AG04449 (cell line): ENCODE measurements at regions not wholly inside any gene's neighbourhood (a gene's known extent, or its start where the extent isn't known, plus 50 kb on each side); places are given as distances from the start of the nearest gene placed in this dataset.
"Not testable (repeated sequence)": the region's sequence is repeated elsewhere in the genome, so short reads cannot be mapped to it uniquely, and the experiment has no call there.

Experiments used
- CTCF ChIA-PET: fragments of 350-600 bp; formaldehyde crosslinking; extraction: SDS; loops from one replicate; lab custom pipeline; 2021; ENCODE audit warnings: antibody characterized with exemption; lab: Yijun Ruan, JAX
- POLR2A ChIA-PET: fragments of 400-600, 350-600 bp; formaldehyde crosslinking; extraction: SDS; loops from one replicate; lab custom pipeline; 2020; ENCODE audit warnings: antibody characterized with exemption, inconsistent platforms; lab: Yijun Ruan, JAX
- DNase-seq: peaks from one replicate; pipeline ENCODE4 v3.0.0-alpha.2; 2010; ENCODE audit warnings: low read depth, low spot score
- H3K4me3 ChIP-seq: 2 replicates; pipeline ENCODE4 v1.5.1; 2011; ENCODE audit warnings: low read depth, mild to moderate bottlenecking, control low read depth, low read length
- TF ChIP-seq, protein P1 (sequence below): IDR thresholded peaks from one replicate; pipeline ENCODE4 v1.5.1; 2011; ENCODE audit warnings: mild to moderate bottlenecking, moderate library complexity, low read length, control low read depth, inconsistent platforms; ENCODE audit not compliant: insufficient read depth; ENCODE audit errors: missing control alignments

DNA sequence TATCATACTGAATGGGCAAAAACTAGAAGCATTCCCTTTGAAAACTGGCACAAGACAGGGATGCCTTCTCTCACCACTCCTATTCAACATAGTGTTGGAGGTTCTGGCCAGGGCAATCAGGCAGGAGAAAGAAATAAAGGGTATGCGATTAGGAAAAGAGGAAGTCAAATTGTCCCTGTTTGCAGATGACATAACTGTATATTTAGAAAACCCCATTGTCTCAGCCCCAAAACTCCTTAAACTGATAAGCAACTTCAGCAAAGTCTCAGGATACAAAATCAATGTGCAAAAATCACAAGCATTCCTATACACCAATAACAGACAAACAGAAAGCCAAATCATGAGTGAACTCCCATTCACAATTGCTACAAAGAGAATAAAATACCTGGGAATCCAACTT is 52.5 kb upstream of the CCDC71L start:
- POLR2A ChIA-PET, H3K4me3 ChIP-seq, CTCF ChIA-PET, DNase-seq: not testable (repeated sequence)

DNA sequence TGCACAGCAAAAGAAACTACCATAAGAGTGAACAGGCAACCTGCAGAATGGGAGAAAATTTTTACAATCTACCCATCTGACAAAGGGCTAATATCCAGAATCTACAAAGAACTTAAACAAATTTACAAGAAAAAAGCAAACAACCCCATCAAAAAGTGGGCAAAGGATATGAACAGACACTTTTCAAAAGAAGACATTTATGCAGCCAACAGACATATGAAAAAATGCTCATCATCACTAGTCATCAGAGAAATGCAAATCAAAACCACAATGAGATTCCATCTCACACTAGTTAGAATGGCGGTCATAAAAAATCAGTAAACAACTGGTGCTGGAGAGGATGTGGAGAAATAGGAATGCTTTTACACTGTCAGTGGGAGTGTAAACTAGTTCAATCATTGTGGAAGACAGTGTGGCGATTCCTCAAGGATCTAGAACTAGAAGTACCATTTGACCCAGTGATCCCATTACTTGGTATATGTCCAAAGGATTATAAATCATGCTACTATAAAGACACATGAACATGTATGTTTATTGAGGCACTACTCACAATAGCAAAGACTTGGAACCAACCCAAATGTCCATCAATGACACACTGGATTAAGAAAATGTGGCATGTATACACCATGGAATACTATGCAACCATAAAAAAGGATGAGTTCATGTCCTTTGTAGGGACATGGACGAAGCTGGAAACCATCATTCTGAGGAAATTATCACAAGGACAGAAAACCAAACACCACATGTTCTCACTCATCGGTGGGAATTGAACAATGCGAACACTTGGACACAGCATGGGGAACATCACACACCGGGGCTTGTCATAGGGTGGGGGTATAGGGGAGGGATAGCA is 53.9 kb upstream of the CCDC71L start:
- CTCF ChIA-PET = interaction anchor here (1.5 kb wide), 1 partner anchor 55 kb away, joined by 4 read pairs; the partner anchor contains the start of gene CCDC71L
- H3K4me3 ChIP-seq, DNase-seq, POLR2A ChIA-PET: not testable (repeated sequence)

DNA sequence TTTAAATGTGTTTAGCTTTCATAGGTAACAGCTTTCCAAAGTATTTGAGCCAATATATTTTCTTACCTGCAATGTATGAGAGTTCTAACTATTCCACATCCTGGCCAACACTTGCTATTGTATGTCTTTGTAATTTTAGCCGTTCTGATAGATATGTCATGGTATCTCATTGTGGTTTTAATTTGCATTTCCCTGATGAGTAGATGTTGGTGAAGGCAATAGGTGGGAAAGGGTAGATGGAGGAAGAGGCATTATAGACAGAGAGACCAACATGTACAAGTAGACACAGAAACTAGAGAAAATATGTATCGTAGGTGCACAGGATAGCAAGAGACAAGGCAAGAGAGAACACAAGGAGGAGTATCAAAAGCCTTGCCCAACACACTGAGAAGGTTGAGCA is 54.8 kb upstream of the CCDC71L start:
- no peak overlapping the region for H3K4me3 ChIP-seq
- ChIA-PET POLR2A (no interaction called here), CTCF (interaction anchor here (1.5 to 2.3 kb wide), 2 partner anchors 21 to 56 kb away, joined by 4 to 10 read pairs; partner anchors contain the start of gene CCDC71L)
- TF ChIP-seq, protein P1, sequence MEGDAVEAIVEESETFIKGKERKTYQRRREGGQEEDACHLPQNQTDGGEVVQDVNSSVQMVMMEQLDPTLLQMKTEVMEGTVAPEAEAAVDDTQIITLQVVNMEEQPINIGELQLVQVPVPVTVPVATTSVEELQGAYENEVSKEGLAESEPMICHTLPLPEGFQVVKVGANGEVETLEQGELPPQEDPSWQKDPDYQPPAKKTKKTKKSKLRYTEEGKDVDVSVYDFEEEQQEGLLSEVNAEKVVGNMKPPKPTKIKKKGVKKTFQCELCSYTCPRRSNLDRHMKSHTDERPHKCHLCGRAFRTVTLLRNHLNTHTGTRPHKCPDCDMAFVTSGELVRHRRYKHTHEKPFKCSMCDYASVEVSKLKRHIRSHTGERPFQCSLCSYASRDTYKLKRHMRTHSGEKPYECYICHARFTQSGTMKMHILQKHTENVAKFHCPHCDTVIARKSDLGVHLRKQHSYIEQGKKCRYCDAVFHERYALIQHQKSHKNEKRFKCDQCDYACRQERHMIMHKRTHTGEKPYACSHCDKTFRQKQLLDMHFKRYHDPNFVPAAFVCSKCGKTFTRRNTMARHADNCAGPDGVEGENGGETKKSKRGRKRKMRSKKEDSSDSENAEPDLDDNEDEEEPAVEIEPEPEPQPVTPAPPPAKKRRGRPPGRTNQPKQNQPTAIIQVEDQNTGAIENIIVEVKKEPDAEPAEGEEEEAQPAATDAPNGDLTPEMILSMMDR = no peak
- no peak for DNase-seq

DNA sequence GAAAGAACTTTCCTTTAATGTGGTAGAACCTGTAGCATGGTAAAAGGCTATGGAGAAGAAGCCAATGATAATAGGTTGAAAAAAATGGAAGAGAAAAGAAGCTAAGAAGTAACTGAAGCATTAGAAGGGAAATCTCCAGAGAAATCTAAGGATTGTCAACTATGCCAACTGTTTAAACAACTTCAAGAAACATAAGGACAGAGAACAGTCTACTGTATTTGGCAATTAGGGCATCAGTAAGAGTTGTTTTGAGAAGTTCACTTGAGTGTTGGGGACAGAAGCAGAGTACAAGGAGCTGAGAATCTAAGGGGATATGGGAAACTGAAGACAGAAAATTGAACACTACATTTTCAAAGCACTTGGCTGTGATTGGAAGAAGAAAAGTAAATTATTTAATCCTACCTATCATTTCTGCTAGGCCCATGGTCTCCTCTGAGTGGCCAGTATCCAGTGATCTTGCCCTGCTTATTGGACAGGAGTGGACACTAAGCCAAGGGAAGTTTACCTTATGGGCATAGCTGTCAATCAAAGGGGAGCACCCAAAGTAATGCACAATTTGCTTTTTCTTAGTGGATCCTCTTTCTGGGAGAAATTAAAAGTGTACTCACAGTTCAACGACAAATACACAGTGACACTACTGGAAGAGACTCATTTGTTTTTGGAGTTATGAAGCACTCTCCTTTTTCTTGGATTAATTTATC is 56.4 kb upstream of the CCDC71L start:
- DNase-seq = peak; percentile 37
- H3K4me3 ChIP-seq = no peak overlapping the region
- CTCF ChIA-PET = interaction anchor here (0.7 to 2.3 kb wide), 5 partner anchors 14 to 178 kb away, joined by 3 to 11 read pairs (median 5); partner anchors contain the start of gene CCDC71L
- POLR2A ChIA-PET = interaction anchor here (1.0 kb wide), 1 partner anchor 108 kb away, joined by 3 read pairs; no protein-coding TSS in a partner anchor
- TF ChIP-seq, protein P1 = no peak

DNA sequence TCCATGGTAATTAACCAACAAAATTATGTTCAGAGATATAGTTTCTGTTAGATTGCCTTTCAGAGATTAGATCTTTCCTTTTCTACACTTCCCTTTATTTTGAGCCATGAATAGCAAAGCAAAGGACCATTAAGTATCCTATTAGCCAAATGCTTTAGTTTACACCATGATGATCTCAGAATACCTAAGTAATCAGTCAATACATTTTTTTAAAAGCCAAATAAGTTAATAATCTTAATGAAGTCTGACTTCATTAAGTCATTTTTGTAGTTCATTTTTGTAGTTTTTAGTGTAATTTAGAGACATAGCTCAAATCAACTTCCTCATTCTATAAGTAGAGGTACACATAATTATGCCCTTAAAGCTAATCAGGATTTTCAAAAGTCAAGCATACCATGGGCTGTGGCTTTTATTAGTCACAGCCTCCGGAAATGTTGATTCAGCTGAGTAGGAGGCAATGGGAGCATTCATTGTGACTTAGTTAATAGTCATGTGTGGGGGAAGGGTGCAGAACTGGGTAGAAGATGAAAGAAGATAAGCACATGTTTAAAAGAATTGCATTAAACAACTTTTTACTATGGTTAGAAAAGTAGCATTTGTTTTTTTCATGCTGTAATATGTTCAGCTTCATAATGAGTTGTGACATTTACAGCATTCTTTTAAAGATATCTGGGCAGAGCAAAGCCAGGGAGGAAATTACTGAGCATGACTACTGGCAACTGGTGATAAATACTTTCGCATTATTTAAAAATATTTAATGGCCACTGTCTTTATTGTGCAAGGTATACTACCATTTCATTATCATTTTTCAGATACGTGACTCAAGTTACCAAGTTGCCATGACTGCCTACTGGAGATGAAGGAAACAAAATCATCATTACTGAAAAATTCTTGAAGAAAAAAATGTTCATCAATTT is 57.3 kb upstream of the CCDC71L start:
- CTCF ChIA-PET = interaction anchor here (0.9 to 6.4 kb wide), 6 partner anchors 18 to 541 kb away, joined by 4 to 54 read pairs (median 8); partner anchors contain the start of gene CCDC71L
- TF ChIP-seq, protein P1 = no peak
- H3K4me3 ChIP-seq = no peak overlapping the region
- POLR2A ChIA-PET = interaction anchor here (1.0 kb wide), 1 partner anchor 109 kb away, joined by 3 read pairs; no protein-coding TSS in a partner anchor
- peak; percentile 98 for DNase-seq

DNA sequence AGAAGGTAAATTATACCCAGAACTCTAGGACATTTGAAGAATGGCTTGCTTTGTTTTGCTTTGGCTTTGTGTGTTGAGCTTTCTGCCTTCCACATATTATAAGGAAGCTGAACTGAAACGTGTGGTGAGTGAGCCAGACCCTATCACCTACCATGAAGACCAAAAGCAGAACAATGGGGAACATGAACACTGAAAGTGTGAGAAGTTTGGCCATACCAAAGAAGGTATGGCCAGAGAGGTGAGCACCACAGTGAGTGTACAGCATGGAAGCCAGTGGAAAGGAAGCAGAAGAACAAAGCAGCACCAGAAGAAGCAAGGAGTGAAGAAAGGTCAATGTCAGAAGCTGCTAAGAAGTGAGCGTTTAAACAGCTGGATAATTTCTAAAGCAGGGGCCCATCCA is 59.7 kb upstream of the CCDC71L start:
- POLR2A ChIA-PET = interaction anchor here (1.0 kb wide), 1 partner anchor 11 kb away, joined by 3 read pairs; no protein-coding TSS in a partner anchor
- no peak for DNase-seq
- H3K4me3 ChIP-seq = no peak overlapping the region
- CTCF ChIA-PET = interaction anchor here (0.9 to 6.4 kb wide), 5 partner anchors 10 to 178 kb away, joined by 3 to 54 read pairs (median 8); partner anchors contain the start of gene CCDC71L
- TF ChIP-seq, protein P1 = no peak
